WERI-Rb-1 (cell line): ENCODE measurements at regions not wholly inside any gene's neighbourhood (a gene's known extent, or its start where the extent isn't known, plus 50 kb on each side); places are given as distances from the start of the nearest gene placed in this dataset.
"Not testable (repeated sequence)": the region's sequence is repeated elsewhere in the genome, so short reads cannot be mapped to it uniquely, and the experiment has no call there.

Experiments
- DNase-seq: peaks from one replicate; pipeline ENCODE4 v3.0.0-alpha.2; 2020
- H3K27ac ChIP-seq: fragments of 250-450 bp; sonication (Bioruptor Pico); 2 replicates; pipeline ENCODE4 v1.5.1; 2020; ENCODE audit warnings: mild to moderate bottlenecking, moderate library complexity
- H3K27me3 ChIP-seq: fragments of 250-450 bp; sonication (Bioruptor Pico); 2 replicates; pipeline ENCODE4 v1.5.1; 2021; ENCODE audit warnings: mild to moderate bottlenecking, low read depth, moderate library complexity; ENCODE audit not compliant: insufficient read depth, severe bottlenecking
- H3K36me3 ChIP-seq: fragments of 250-450 bp; sonication (Bioruptor Pico); 2 replicates; pipeline ENCODE4 v1.5.1; 2020; ENCODE audit warnings: mild to moderate bottlenecking, moderate library complexity
- H3K4me3 ChIP-seq: 2 replicates; pipeline ENCODE4 v1.5.1; 2011; ENCODE audit warnings: low read depth, mild to moderate bottlenecking, control low read depth, low read length
- H3K9me3 ChIP-seq: fragments of 250-450 bp; sonication (Bioruptor Pico); 2 replicates; pipeline ENCODE4 v1.5.1; 2021; ENCODE audit warnings: mild to moderate bottlenecking, moderate library complexity; ENCODE audit not compliant: severe bottlenecking
- CTCF ChIP-seq: IDR thresholded peaks from 2 replicates; pipeline ENCODE4 v1.5.1; 2011; ENCODE audit warnings: low read depth, mild to moderate bottlenecking, control low read depth, inconsistent platforms, low read length

GRCh38 chr6:98047871-98048270 is 764.9 kb upstream of the MMS22L start:
- no peak for DNase-seq
- no peaks in the 10 kb centered on the region for H3K36me3 ChIP-seq
- H3K27me3 ChIP-seq: no peaks in the 10 kb centered on the region
- no peak for TF ChIP-seq CTCF
- no peak overlapping the region for H3K27ac ChIP-seq
- H3K4me3 ChIP-seq: no peak overlapping the region
- no peaks in the 10 kb centered on the region for H3K9me3 ChIP-seq

DNA sequence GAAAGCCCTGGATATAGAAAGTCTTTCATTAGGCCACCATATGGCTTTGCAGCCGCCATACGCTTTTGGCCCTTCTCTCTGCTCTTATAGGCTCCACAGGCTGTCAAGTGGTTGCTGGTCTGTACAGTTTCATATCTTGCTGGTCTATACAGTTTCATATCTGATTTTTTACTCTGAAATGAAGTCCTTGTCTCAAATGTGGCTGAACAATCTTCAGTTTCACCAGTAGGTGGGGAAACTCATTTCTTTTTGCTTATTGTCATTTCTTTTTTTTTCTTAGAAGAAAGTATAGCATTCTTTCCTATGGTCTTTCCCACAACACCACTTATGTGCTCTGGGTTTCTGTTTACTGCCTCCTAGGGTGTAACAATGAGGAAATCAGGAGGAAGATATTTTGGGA is 771.4 kb upstream of the MMS22L start:
- Histone ChIP-seq H3K27ac (no peak overlapping the region), H3K36me3 (no peaks in the 10 kb centered on the region), H3K4me3 (no peak overlapping the region), H3K27me3 (no peaks in the 10 kb centered on the region), H3K9me3 (no peaks in the 10 kb centered on the region)
- no peak for TF ChIP-seq CTCF
- no peak for DNase-seq

GRCh38 chr6:98056955-98057354 is 773.9 kb upstream of the MMS22L start:
- Histone ChIP-seq H3K27me3 (no peaks in the 10 kb centered on the region), H3K27ac (no peak overlapping the region), H3K36me3 (no peaks in the 10 kb centered on the region), H3K4me3 (no peak overlapping the region), H3K9me3 (no peaks in the 10 kb centered on the region)
- TF ChIP-seq CTCF: no peak
- DNase-seq: no peak

DNA sequence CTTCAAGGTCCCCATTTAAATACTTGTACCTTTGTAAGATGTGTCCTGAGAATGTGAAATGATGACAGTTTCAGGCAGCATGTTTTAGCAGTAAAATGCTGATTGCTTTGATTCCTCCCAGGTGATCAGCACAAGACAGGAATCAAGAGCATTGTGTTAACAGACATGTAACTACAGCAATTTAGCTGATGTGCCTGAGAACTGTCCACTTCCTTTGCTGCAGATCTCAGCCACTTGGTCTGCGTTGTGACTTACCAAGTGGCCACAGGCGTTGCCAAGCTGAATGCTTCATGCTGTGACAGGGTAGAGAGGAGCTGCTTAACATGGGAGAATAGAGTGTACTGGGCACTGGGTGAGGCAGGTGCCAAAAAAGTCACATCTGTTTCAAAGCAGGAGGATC is 767.0 kb upstream of the POU3F2 start:
- no peaks in the 10 kb centered on the region for H3K27me3 ChIP-seq
- no peak overlapping the region for H3K4me3 ChIP-seq
- DNase-seq: no peak
- H3K27ac ChIP-seq: no peak overlapping the region
- no peaks in the 10 kb centered on the region for H3K9me3 ChIP-seq
- TF ChIP-seq CTCF: no peak
- no peaks in the 10 kb centered on the region for H3K36me3 ChIP-seq

DNA sequence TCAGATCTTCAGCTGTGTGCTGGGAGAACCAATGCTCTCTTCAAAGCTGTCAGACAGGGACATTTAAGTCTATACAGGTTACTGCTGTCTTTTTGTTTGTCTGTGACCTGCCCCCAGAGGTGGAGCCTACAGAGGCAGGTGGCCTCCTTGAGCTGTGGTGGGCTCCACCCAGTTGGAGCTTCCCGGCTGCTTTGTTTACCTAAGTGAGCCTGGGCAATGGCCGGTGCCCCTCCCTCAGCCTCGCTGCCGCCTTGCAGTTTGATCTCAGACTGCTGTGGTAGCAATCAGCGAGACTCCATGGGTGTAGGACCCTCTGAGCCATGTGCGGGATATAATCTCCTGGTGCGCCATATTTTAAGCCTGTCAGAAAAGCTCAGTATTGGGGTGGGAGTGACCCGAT is 745.8 kb upstream of the POU3F2 start:
- not testable (repeated sequence) for H3K9me3 ChIP-seq, DNase-seq, H3K27me3 ChIP-seq, H3K27ac ChIP-seq, H3K4me3 ChIP-seq, H3K36me3 ChIP-seq

DNA sequence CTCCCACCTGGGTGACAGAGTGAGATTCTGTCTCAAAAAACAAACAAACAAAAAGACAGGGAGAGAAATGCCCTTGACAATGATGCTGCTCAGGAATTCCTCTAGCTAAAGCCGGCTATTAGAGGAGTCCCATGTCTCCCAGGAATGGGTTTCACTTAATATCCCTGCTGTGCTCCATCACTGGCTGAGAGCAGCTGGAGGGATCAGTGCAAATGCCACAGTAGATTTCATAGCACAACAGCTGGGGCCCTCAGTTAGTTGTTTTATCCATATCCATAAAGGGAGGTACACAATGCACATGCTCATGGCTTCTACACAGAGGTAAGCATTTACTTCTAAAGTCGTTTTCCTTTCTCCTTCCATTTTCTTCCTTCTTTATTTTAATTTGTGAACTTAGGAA is 742.0 kb upstream of the POU3F2 start:
- Histone ChIP-seq H3K36me3 (no peaks in the 10 kb centered on the region), H3K27ac (no peak overlapping the region), H3K9me3 (no peaks in the 10 kb centered on the region), H3K4me3 (no peak overlapping the region), H3K27me3 (no peaks in the 10 kb centered on the region)
- no peak for TF ChIP-seq CTCF
- DNase-seq: no peak
